HepG2 (cell line): ENCODE measurements at regions not wholly inside any gene's neighbourhood (a gene's known extent, or its start where the extent isn't known, plus 50 kb on each side); places are given as distances from the start of the nearest gene placed in this dataset.

ENCODE experiments used
- ATAC-seq: fragments of 200-7000 bp; cut with Tn5 transposase; 3 replicates; pipeline ENCODE4 v1.9.1; 2020; ENCODE audit warnings: mild to moderate bottlenecking, moderate library complexity
- BruUV-seq: library from RNA; stranded (reverse); fragments of 400-500 nt; replicated peaks from 2 replicates; lab custom pipeline; 2021; lab: Mats Ljungman, UMichigan
- CTCF ChIA-PET: fragments of 300-600 bp; formaldehyde crosslinking; extraction: SDS; loops from one replicate; lab custom pipeline; 2021; ENCODE audit warnings: low total read pairs, inconsistent platforms, low intra/inter-chr PET ratio; lab: Yijun Ruan, JAX
- POLR2A ChIA-PET: fragments of 350-600 bp; sonication (Branson Sonifier 250); formaldehyde crosslinking; loops from one replicate; lab custom pipeline; 2020; ENCODE audit warnings: antibody characterized with exemption, inconsistent platforms; lab: Yijun Ruan, JAX
- DNase-seq: peaks from one replicate; pipeline ENCODE4 v3.0.0-alpha.2; 2015; ENCODE audit warnings: low spot score
- FAIRE-seq: peaks from 3 replicates; lab custom pipeline; 2011; peaks lifted over from hg19 to GRCh38; lab: Jason Lieb, UNC
- H2AFZ ChIP-seq: one replicate; pipeline ENCODE4 v1.6.1; 2011; ENCODE audit warnings: low read length, inconsistent platforms
- H3K27ac ChIP-seq: fragments of 300-600 bp; 3 replicates; pipeline ENCODE4 v1.8.0; 2011; ENCODE audit warnings: mixed run types, mild to moderate bottlenecking, mixed read lengths, low read length, inconsistent platforms; ENCODE audit not compliant: insufficient read depth; ENCODE audit errors: extremely low read length
- H3K27me3 ChIP-seq, 2 experiments: fragments of 200-600 bp in 1 of 2; 2 replicates in 1 of 2; 3 replicates in 1 of 2; pipeline versions ENCODE4 v1.6.0 to v1.8.0; 2011; ENCODE audit warnings: low read length in 2 of 2, mild to moderate bottlenecking in 2 of 2, moderate library complexity in 2 of 2, inconsistent platforms in 1 of 2; ENCODE audit not compliant: insufficient read depth in 2 of 2, control insufficient read depth in 1 of 2
- H3K36me3 ChIP-seq, 2 experiments: fragments of 200-600 bp in 1 of 2; replicated peaks in 1 of 2; 2 replicates in 1 of 2; 3 replicates in 1 of 2; pipeline versions ENCODE4 v1.5.1 to v1.8.0; 2011; ENCODE audit warnings: low read length in 2 of 2, inconsistent platforms in 1 of 2; ENCODE audit not compliant: insufficient read depth in 2 of 2, control insufficient read depth in 1 of 2
- H3K4me1 ChIP-seq: 2 replicates; pipeline ENCODE4 v1.5.1; 2012; ENCODE audit warnings: low read length, inconsistent platforms; ENCODE audit not compliant: insufficient read depth
- H3K4me2 ChIP-seq: 2 replicates; pipeline ENCODE4 v1.6.0; 2011; ENCODE audit warnings: low read depth, low read length, inconsistent platforms
- H3K4me3 ChIP-seq, 3 experiments: fragments of 200-600 bp in 1 of 3; sonication (generic), shearing (Covaris generic) in 1 of 3; replicated peaks in 1 of 3; 2 replicates each; pipeline ENCODE4 v1.5.1; 2011 to 2016; ENCODE audit warnings: low read length in 3 of 3, inconsistent platforms in 2 of 3, low read depth in 2 of 3, mild to moderate bottlenecking in 2 of 3, control low read depth in 1 of 3, mixed read lengths in 1 of 3; ENCODE audit not compliant: insufficient read depth in 1 of 3
- H3K79me2 ChIP-seq: one replicate; pipeline ENCODE4 v1.6.1; 2011; ENCODE audit warnings: low read length, inconsistent platforms; ENCODE audit not compliant: insufficient read depth
- H3K9ac ChIP-seq: 2 replicates; pipeline ENCODE4 v1.6.0; 2011; ENCODE audit warnings: mild to moderate bottlenecking, low read depth, low read length, inconsistent platforms; ENCODE audit not compliant: insufficient read depth
- H3K9me3 ChIP-seq: 2 replicates; pipeline ENCODE4 v1.5.1; 2012; ENCODE audit warnings: mild to moderate bottlenecking, low read length
- H4K20me1 ChIP-seq: 2 replicates; pipeline ENCODE4 v1.6.0; 2011; ENCODE audit warnings: inconsistent platforms, mild to moderate bottlenecking, low read length, moderate library complexity; ENCODE audit not compliant: insufficient read depth
- CBX1 ChIP-seq: IDR thresholded peaks from one replicate; pipeline ENCODE4 v1.6.1; 2016; ENCODE audit warnings: antibody characterized with exemption, low read depth
- CCDC6 ChIP-seq: sonication (generic); formaldehyde crosslinking; IDR thresholded peaks from 2 replicates; pipeline ENCODE4 v1.8.1; 2022; ENCODE audit warnings: mild to moderate bottlenecking, missing genetic modification reagents, moderate library complexity
- CTCF ChIP-seq: sonication (generic); formaldehyde crosslinking; IDR thresholded peaks from 2 replicates; pipeline ENCODE4 v1.5.0; 2020; ENCODE audit warnings: mild to moderate bottlenecking, missing genetic modification reagents, moderate library complexity
- GMEB1 ChIP-seq: sonication (generic); formaldehyde crosslinking; IDR thresholded peaks from 2 replicates; pipeline ENCODE4 v1.5.1; 2020; ENCODE audit warnings: missing genetic modification reagents, mild to moderate bottlenecking, borderline replicate concordance
- GZF1 ChIP-seq: sonication (generic); formaldehyde crosslinking; IDR thresholded peaks from 2 replicates; pipeline ENCODE4 v1.5.1; 2020; ENCODE audit warnings: mild to moderate bottlenecking, missing genetic modification reagents
- JARID2 ChIP-seq: sonication (generic); formaldehyde crosslinking; IDR thresholded peaks from 2 replicates; pipeline ENCODE4 v1.8.1; 2023; ENCODE audit warnings: missing genetic modification reagents, inconsistent platforms; ENCODE audit not compliant: insufficient replicate concordance
- NFAT5 ChIP-seq: sonication (generic); formaldehyde crosslinking; IDR thresholded peaks from 2 replicates; pipeline ENCODE4 v1.4.0; 2020; ENCODE audit warnings: missing genetic modification reagents
- YEATS4 ChIP-seq: sonication (generic); formaldehyde crosslinking; IDR thresholded peaks from 2 replicates; pipeline ENCODE4 v1.4.0; 2020; ENCODE audit warnings: missing genetic modification reagents, borderline replicate concordance
- ZNF275 ChIP-seq: sonication (generic); formaldehyde crosslinking; IDR thresholded peaks from 2 replicates; pipeline ENCODE4 v1.8.0; 2022; ENCODE audit warnings: missing genetic modification reagents, mild to moderate bottlenecking, inconsistent platforms, borderline replicate concordance
- ZNF709 ChIP-seq: sonication (generic); formaldehyde crosslinking; IDR thresholded peaks from 2 replicates; pipeline ENCODE4 v1.5.0; 2020; ENCODE audit warnings: mild to moderate bottlenecking, missing genetic modification reagents
- ZNF710 ChIP-seq: sonication (generic); formaldehyde crosslinking; IDR thresholded peaks from 2 replicates; pipeline ENCODE4 v1.5.0; 2020; ENCODE audit warnings: mild to moderate bottlenecking, missing genetic modification reagents, borderline replicate concordance
- ZNF782 ChIP-seq: sonication (generic); formaldehyde crosslinking; IDR thresholded peaks from 2 replicates; pipeline ENCODE4 v1.4.0; 2020; ENCODE audit warnings: missing genetic modification reagents, mild to moderate bottlenecking, borderline replicate concordance
- WGBS: methylation state at CpG from one replicate; pipeline ENCODE4 v1.1.6; 2017; ENCODE audit warnings: low lambda C conversion rate; 5-methylcytosine and 5-hydroxymethylcytosine counted together
- in situ Hi-C: cut with HindIII; loops from 2 replicates; pipeline ENCODE4 v1.10.0; 2017; ENCODE audit warnings: low pct_unique_long_range_greater_than_20kb; ENCODE audit not compliant: extremely low pct_ligation_motif_present
- intact Hi-C: fragments of 100-400 bp; cut with micrococcal nuclease; formaldehyde crosslinking; loops from one replicate; pipeline ENCODE4 v1.10.0; 2022; ENCODE audit not compliant: unreplicated experiment

- Histone ChIP-seq H3K4me2 (no peak overlapping the region), H3K9ac (peak overlapping the region; percentile 29), H4K20me1 (no peaks in the 10 kb centered on the region), H3K27me3 (no peaks in the 10 kb centered on the region), H3K27ac (peak overlapping the region; percentile 54), H3K4me1 (peaks cover 73% of the 10 kb centered on the region), H3K36me3 (no peaks in the 10 kb centered on the region), H3K4me3 (no peak overlapping the region), H3K9me3 (no peaks in the 10 kb centered on the region), H3K79me2 (no peaks in the 10 kb centered on the region), H2AFZ (no peak overlapping the region)
- no peak for DNase-seq
- ChIA-PET CTCF (no interaction called here), POLR2A (interaction anchor here (24.4 kb wide), 1 partner anchor 24 kb away, joined by 555 read pairs; no protein-coding TSS in a partner anchor)
- no peak for FAIRE-seq
- intact Hi-C loops (no loop called here), in situ Hi-C loops (no loop called here)
- ATAC-seq = no peak
- BruUV-seq = no TSS peak
- 97% methylated on average over 3 of the region's 4 CpGs for WGBS
- peak; percentile 60; the same call in 1 of the 2 replicates for TF ChIP-seq ZNF709 (CRISPR knock-in tag)
- TF ChIP-seq JARID2 (CRISPR knock-in tag) = no peak
- no peak for TF ChIP-seq ZNF782 (CRISPR knock-in tag)
- 0 out of 2 replicates have a peak, but pooled peaks have one; percentile 24 for TF ChIP-seq YEATS4 (CRISPR knock-in tag)
- TF ChIP-seq ZNF275 (CRISPR knock-in tag) = 0 out of 2 replicates have a peak, but pooled peaks have one; percentile 20
- 0 out of 2 replicates have a peak, but pooled peaks have one; percentile 0 for TF ChIP-seq CTCF (CRISPR knock-in tag)
- peak; percentile 22; the same call in 1 of the 2 replicates for TF ChIP-seq GMEB1
- TF ChIP-seq CBX1 = no peak
- TF ChIP-seq CCDC6 (CRISPR knock-in tag) = 0 out of 2 replicates have a peak, but pooled peaks have one; percentile 26
- 0 out of 2 replicates have a peak, but pooled peaks have one; percentile 4 for TF ChIP-seq NFAT5
- TF ChIP-seq ZNF710 (CRISPR knock-in tag) = 0 out of 2 replicates have a peak, but pooled peaks have one; percentile 0
- TF ChIP-seq GZF1 = no peak
Observed at GRCh38 chr2:43001055-43001378, 208.6 kb upstream of the HAAO start.
